GM12891 (cell line): ENCODE measurements at regions not wholly inside any gene's neighbourhood (a gene's known extent, or its start where the extent isn't known, plus 50 kb on each side); places are given as distances from the start of the nearest gene placed in this dataset.

Experiments used
- DNase-seq: peaks from one replicate; pipeline ENCODE4 v3.0.0; 2011; ENCODE audit warnings: low spot score; ENCODE audit not compliant: insufficient read length
- FAIRE-seq: peaks from 2 replicates; lab custom pipeline; 2011; peaks lifted over from hg19 to GRCh38; lab: Jason Lieb, UNC
- PAX5 ChIP-seq: IDR thresholded peaks from 2 replicates; pipeline ENCODE4 v1.6.1; 2011; ENCODE audit warnings: low read length, moderate library complexity, mild to moderate bottlenecking; ENCODE audit not compliant: insufficient read depth, severe bottlenecking
- POLR2A ChIP-seq: IDR thresholded peaks from 2 replicates; pipeline ENCODE4 v1.6.1; 2011; ENCODE audit warnings: low read depth, low read length, control low read depth
- POLR2AphosphoS5 ChIP-seq: IDR thresholded peaks from 2 replicates; pipeline ENCODE4 v1.6.1; 2011; ENCODE audit warnings: low read depth, low read length, control low read depth
- POU2F2 ChIP-seq: IDR thresholded peaks from 2 replicates; pipeline ENCODE4 v1.6.1; 2011; ENCODE audit warnings: low read depth, mild to moderate bottlenecking, control low read depth, low read length, moderate library complexity
- SPI1 ChIP-seq: IDR thresholded peaks from 2 replicates; pipeline ENCODE4 v1.6.1; 2011; ENCODE audit warnings: low read depth, low read length, control low read depth
- TAF1 ChIP-seq: IDR thresholded peaks from 2 replicates; pipeline ENCODE4 v1.6.1; 2011; ENCODE audit warnings: low read depth, low read length, control low read depth

- no peak for TF ChIP-seq TAF1
- no peak for TF ChIP-seq POLR2A
- TF ChIP-seq PAX5: no peak
- TF ChIP-seq POLR2AphosphoS5: no peak
- TF ChIP-seq POU2F2: no peak
- no peak for TF ChIP-seq SPI1
- DNase-seq: no peak
- no peak for FAIRE-seq
These were observed 813.0 kb downstream of the LUZP2 start for GRCh38 chr11:25309818-25310217.

GRCh38 chr11:25317216-25317615, 820.4 kb downstream of the LUZP2 start:
- DNase-seq: no peak
- TF ChIP-seq POLR2AphosphoS5: no peak
- no peak for TF ChIP-seq TAF1
- TF ChIP-seq POU2F2: no peak
- TF ChIP-seq PAX5: no peak
- TF ChIP-seq SPI1: no peak
- no peak for TF ChIP-seq POLR2A
- no peak for FAIRE-seq

- FAIRE-seq (no peak), DNase-seq (no peak)
- TF ChIP-seq SPI1 (no peak), PAX5 (no peak), POU2F2 (no peak), POLR2AphosphoS5 (no peak), TAF1 (no peak), POLR2A (no peak)
These were observed 822.3 kb downstream of the LUZP2 start for GRCh38 chr11:25319127-25319526.

- DNase-seq (no peak), FAIRE-seq (no peak)
- TF ChIP-seq POLR2A (no peak), TAF1 (no peak), POU2F2 (no peak), SPI1 (no peak), POLR2AphosphoS5 (no peak), PAX5 (no peak)
These were observed 830.8 kb downstream of the LUZP2 start for GRCh38 chr11:25327656-25328055.

- TF ChIP-seq SPI1 (no peak), TAF1 (no peak), POLR2A (no peak), POU2F2 (no peak), PAX5 (no peak)
- DNase-seq (no peak), FAIRE-seq (no peak)
These were observed 842.4 kb downstream of the LUZP2 start for GRCh38 chr11:25339281-25339680.

- DNase-seq (no peak), FAIRE-seq (no peak)
- no peak for TF ChIP-seq POU2F2
- TF ChIP-seq POLR2A: no peak
- no peak for TF ChIP-seq POLR2AphosphoS5
- TF ChIP-seq SPI1: no peak
These were observed 852.7 kb downstream of the LUZP2 start for GRCh38 chr11:25349537-25349936.

- no peak for FAIRE-seq
- DNase-seq: no peak
- TF ChIP-seq SPI1: no peak
- TF ChIP-seq POLR2AphosphoS5: no peak
- no peak for TF ChIP-seq POU2F2
- TF ChIP-seq POLR2A: no peak
- no peak for TF ChIP-seq PAX5
- no peak for TF ChIP-seq TAF1
These were observed 854.3 kb downstream of the LUZP2 start for GRCh38 chr11:25350899-25351803.

- TF ChIP-seq SPI1 (no peak), PAX5 (no peak), POLR2AphosphoS5 (no peak), POLR2A (no peak), POU2F2 (no peak), TAF1 (no peak)
- no peak for FAIRE-seq
- no peak for DNase-seq
These were observed 860.3 kb downstream of the LUZP2 start for GRCh38 chr11:25357133-25357532.

GRCh38 chr11:25377466-25377865, 880.6 kb downstream of the LUZP2 start:
- no peak for TF ChIP-seq PAX5
- TF ChIP-seq SPI1: no peak
- TF ChIP-seq POU2F2: no peak
- no peak for TF ChIP-seq POLR2AphosphoS5
- TF ChIP-seq POLR2A: no peak
- no peak for TF ChIP-seq TAF1
- DNase-seq (no peak), FAIRE-seq (no peak)
